ENCODE measurements at regions not wholly inside any gene's neighbourhood (a gene's known extent, or its start where the extent isn't known, plus 50 kb on each side); places are given as distances from the start of the nearest gene placed in this dataset.
"Not testable (repeated sequence)": the region's sequence is repeated elsewhere in the genome, so short reads cannot be mapped to it uniquely, and the experiment has no call there.

DNA sequence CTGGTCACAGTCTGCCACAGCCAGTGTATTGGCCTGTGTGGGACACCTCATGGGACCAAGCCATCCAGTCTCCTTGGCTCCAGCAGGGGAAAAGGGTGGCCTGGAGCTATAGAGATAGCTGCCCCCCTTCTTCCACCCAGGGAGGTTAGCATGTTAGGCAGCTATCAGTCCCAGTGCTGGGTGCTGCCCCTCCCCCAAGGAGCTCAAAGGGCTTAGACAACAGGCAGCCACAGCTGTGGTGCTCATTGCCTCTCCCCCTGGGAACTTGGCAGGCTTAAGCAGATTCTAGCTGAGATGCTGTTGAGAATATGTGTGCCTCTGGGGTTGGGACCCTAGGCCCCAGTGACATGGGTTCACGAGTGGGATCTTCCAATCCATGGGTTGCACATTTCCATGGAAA, 226.0 kb upstream of the PTGER4 start:
- no peak for DNase-seq (ENCODE audit: low spot score)

DNA sequence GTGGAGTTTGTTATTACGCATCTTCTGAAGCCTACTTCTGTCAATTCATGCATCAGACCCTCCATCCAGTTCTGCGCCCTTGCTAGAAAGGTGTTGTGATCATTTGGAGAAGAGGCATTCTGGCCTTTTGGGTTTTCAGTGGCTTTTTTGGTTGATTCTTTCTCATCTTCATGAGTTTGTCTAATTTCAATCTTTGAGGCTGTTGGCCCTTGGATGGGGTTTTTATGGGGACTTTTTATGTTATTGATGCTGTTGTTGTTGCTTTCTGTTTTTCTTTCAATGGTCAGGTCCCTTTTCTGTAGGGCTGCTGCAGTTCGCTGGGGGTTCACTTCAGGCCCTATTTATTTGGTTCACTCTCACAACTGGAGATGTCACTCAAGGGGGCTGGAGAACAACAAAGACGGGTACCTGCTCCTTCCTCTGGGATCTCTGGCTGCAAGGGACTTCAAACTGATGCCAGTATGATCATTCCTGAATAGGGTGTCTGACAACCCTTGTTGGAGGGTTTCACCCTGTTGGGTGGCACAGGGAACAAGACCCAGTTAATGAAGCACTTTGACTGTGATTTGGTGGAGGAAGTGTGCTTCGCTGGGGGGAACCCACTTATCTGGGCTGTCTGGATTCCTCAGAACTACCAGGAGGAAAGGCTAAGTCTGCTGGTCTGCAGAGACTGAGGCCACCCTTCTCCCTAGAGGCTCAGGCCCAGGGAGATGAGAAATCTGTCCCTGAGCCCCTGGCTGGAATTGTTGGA, 226.7 kb upstream of the PTGER4 start:
- DNase-seq (ENCODE audit: low spot score), result no peak

DNA sequence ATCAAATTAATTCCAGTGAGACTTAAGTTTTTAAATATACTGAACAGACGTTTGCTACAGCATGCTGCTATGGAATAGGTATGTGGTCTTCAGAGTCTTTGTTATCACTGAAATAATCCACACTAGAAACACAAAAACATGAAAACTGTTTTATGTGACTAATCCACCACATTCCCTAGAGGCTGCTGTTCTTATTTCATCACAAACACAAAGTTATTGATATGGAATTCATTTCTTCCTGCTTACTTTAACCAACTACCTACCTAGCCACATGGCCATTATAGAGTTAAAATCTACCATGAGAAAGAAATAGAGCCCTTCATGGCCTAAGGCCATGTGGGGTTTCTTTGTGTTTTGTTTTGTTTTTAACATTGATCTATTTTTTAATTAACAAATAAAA, 232.3 kb upstream of the PTGER4 start:
- DNase-seq (ENCODE audit: low spot score), result no peak

DNA sequence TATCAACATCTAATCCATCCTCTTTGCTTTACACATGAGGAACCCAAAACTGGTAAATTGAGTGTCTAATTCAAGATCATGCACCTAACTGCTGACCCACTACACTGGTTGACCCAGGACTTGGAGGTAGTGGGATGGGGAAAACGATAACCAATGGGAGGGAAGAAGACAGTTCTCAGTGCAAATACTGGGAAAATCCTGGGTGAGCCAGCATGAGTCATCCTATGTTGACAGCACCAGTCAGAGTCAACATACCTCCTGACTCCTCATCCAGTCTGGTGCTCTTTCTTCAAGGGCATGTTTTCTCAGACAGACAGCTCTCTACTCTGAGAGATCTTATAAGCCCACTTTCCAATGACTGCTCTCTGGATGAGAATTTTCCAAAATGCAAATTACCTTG, 232.8 kb upstream of the PTGER4 start:
- no peak for DNase-seq (ENCODE audit: low spot score)

DNA sequence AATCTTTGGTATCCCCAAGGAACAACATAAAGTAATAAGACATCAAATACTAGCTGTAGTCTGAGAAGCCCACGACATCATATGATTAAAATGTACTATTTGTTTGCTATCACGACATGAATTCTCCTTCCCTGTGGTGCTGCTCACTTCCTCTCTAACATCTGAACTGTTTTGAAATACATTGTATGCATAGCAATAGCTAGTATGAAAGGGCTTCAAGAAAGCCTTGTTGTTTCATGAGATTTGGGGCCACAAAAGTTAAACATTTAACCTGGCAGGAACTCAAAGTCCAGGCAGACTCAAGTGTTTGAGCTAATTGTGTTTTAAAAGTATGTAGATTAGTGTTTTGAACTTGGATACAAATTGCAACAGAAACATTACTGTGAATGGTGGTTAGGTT, 237.4 kb upstream of the PTGER4 start:
- no peak for DNase-seq (ENCODE audit: low spot score)

DNA sequence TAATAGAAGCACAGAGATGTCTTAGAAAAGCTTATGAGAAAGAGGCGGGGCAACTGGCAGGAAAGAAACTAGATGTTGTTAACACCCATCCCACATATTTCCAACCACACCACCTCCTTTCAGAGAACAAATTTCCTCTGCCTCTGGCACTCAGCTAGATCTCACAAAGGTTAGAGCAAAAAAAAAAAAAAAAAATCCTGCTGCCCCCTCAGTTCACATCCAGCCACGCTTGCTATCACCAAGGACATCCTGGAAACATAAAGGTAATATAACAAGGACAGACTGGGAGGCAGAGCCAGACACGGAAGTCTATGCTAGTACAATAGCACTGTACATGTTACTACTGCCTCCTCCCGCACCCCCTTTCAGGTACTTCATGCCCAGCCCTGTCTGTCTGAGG, 238.0 kb upstream of the PTGER4 start:
- DNase-seq (ENCODE audit: low spot score), result peak; percentile 36

DNA sequence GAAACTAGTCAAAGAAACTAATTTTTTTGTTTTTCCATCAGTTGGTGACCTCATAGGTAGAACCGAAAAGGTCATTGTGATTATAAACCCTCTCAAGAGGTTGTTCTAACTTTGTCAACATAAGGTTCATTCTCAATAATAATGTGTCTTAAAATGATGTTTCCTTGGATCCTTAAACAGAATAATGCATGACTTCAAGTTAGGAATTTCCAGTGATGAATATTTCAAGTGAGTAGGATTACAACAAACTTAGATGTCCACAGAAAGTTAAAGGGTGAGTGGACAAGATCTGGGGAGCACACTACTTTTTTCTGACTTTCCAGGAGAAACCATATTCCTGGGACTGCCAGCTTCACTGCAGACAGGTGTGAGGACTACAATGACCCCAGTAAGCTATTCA, 239.0 kb upstream of the PTGER4 start:
- no peak for DNase-seq (ENCODE audit: low spot score)

DNA sequence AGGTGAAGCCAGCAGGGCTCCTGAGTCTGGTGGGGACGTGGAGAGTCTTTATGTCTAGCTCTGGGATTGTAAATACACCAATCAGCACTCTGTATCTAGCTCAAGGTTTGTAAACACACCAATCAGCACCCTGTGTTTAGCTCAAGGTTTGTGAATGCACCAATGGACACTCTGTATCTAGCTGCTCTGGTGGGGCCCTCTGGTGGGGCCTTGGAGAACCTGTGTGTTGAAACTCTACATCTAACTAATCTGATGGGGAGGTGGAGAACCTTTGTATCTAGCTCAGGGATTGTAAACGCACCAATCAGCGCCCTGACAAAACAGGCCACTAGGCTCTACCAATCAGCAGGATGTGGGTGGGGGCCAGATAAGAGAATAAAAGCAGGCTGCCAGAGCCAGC, 240.6 kb upstream of the PTGER4 start:
- DNase-seq (ENCODE audit: low spot score), result peak; percentile 17

DNA sequence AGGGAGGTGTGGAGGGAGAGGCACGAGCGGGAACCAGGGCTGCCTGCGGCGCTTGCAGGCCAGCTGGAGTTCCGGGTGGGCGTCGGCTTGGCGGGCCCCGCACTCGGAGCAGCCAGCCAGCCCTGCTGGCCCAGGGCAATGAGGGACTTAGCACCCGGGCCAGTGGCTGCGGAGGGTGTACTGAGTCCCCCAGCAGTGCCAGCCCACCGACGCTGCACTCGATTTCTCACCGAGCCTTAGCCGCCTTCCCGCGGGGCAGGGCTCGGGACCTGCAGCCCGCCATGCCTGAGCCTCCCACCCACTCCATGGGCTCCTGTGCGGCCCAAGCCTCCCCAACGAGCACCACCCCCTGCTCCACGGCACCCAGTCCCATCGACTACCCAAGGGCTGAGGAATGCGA, 241.1 kb upstream of the PTGER4 start:
- not testable (repeated sequence) for DNase-seq (ENCODE audit: low spot score)

DNA sequence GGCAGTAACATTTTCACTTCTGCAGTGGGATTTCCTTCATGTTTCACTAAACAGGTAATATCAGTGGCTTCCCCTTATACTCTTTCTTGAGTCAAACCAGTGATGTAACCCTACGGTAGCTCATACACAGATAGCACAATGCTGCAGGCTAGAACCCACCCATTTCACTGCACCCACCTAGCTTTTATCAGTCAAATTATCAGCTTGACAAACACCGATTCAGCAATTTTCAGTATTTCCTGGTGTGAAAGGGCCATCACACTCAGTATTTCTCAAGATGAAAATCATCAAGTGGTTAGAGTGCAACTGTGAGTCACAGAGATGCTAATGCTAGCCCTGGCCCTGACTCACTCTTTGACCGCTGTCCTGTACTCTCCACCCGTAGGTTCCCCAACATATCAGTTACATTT, 242.3 kb upstream of the PTGER4 start:
- DNase-seq (ENCODE audit: low spot score), result peak; percentile 66

DNA sequence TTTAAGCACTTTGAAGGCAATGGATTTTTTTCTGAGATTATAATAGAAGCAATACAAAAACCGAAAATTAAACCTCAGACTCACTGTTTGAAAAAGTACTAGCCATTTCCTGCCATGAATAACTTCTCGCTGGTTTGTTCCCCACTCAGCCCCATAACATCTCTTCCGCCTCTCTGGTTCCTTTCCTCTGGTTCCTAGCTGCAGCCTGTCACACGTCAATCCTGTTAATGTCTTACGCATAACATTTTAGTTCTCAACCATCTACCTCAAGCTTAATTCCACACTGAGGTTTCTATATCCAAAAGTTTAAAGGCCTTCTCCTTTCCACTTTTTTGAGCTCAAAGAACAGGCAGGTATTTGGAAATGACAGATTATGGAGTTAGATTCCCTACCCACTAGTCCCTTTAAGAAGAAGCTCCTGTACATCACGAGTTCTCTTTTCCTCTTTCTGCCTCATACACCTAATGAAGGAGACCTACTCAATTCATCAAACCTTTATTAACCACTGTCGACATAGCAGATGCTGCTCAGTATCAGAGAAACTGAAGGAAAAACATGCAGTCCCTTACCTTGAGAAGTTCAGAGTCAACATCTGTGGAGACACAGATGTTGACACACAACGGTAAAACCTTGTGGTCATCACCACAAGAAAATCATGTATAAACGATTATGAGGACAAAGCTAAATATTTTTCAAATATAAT, 243.0 kb upstream of the PTGER4 start:
- peak; percentile 57 for DNase-seq (ENCODE audit: low spot score)

DNA sequence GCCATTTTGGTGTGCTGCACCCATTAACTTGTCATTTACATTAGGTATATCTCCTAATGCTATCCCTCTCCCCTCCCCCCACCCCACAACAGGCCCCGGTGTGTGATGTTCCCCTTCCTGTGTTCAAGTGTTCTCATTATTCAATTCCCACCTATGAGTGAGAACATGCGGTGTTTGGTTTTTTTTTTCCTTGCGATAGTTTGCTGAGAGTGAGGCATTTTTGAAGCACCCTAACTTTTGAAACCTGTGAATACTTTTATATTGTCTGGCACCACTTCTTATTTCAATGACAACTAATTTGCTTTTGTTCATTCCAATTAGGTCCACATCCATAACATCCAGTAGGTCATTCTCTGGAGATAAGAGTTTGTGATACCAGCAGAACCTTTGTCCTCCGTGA, 244.0 kb upstream of the PTGER4 start:
- not testable (repeated sequence) for DNase-seq (ENCODE audit: low spot score)

DNA sequence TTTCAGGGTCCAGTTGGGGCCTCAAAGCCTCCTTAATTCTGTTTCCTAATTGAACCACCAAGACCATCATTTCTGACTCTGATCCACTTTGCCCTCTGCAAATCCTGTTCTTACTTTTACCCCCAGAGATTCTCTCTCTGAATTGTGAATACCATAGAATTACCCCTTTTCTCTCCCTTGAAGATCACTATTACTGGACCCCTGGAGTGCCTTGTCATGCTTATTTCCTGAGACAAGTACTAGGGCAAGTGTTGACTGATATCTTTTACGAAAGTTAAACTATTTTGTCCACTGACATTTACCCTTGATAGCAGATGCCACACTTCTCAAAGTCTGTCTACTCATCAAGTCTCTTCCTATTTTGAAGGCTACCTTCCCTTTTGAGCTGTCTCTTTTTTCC, 246.9 kb upstream of the PTGER4 start:
- no peak for DNase-seq (ENCODE audit: low spot score)

DNA sequence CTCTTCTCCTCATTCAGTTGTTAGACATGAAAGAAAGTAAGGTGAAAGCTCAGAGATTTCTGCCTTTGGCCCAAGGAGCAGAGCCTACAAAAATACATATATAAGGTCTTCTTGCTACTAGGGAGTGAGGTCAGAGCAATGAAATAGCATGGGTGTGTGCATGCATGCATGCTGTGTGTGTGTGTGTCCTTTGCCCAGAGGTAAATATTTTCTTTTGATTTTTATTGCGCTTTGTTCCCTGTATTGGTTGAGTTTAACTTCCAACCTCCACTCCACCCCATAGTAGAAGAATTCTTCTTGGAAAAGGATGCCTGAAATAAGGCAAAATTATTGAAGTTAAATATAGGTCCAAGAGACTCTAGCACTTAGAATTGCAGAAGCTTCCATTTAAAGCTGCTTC, 248.0 kb upstream of the PTGER4 start:
- DNase-seq (ENCODE audit: low spot score), result no peak

DNA sequence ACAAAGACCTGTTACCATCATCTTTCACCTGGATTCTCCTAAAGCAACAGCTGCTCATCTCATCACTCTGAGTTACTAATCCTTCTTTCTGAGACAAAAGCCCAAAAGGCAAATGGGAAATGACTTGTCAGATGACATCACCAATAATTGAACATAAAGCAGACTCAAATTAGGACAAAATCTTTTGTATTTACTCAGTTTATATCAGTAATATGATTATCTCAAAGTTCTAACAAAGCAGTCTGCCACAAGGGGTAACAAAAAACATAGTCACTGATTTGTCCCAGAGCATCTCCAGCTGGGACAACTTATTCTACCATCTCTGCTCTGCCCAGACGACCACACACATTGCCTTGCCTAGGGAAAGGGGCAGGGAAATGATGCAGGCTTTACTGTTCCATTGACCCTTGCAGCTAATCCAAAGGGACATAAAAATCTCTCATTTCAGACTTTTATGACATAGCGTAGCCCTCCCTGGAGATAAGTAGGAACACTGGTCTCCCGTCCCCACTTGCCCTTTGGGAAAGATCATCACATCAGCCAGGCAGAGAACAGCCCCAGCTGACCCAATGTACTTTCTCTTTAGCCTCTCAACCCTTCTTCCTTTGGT, 249.5 kb upstream of the PTGER4 start:
- no peak for DNase-seq (ENCODE audit: low spot score)

DNA sequence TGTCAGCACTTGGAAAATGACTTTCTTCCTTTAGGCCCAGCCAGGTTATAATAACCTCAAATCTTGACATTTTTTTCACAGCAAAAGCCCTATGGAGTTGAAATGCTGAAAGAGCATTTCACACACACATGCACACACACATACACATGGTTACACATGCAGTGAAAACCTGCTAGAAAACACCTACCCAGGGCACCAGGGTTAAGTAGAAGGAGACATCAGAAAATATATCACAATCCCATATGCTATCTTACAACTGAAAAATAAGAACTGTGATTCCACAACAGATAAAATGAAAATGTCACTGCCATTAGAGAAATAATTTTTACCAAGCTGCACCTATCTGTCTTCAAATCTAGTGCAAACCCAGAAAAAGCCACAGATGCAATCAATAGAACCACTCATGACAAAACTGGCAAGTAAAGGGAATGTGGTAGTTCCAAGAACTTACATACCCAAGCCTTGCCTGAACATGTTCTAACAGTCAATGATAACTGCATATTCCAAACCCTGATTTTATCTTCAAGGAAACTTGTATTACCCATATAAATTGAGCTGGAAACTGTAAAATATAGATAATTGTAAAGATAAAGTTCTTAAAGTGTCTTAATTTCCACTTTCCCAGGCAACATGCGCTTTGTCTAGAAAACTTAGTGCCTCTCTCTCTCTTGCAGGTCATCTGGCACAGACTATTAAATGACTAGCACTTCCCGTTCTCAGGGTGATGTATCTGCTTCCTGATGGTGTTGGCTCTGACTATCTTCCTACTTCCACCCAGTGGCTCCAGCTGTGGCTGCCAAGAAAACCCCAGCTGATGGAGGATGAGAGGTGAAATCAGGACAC, 250.2 kb upstream of the PTGER4 start:
- peak; percentile 68 for DNase-seq (ENCODE audit: low spot score)

DNA sequence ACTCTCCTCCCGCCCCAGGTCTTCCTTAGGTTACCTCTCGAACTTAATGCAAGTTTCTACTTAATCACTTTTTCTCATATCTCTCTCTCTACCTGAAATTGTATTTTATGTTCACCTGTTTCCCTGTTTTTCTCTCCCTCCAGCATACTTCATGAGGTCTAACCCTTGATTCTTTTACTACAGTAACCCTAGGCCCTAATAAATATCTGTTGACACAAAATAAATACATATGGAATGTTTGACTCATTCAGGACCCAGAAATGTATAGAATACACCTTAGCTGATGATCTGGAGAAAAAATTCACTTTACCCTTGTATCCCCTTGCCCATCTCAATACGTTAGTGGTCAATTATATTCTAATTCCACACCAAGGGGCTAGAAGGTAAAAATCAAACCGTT, 250.9 kb upstream of the PTGER4 start:
- no peak for DNase-seq (ENCODE audit: low spot score)

DNA sequence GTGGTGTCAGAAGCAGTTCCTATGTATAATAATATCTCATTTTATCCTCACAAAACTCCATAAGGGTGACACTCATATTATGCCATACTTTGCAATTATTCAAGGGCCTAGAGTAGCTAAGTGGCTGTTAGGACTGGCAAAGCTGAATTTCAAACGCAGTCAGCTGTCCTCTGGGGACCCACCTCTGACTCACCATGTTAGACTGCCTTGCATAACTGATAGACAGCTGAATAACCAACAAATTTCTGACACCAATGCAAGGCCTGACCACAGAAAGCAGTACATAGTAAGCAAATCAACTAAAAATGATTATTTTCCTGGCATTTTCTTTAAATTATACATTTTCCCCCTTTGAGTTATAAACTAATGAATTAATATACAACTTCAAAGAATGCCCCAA, 251.6 kb upstream of the PTGER4 start:
- peak; percentile 58 for DNase-seq (ENCODE audit: low spot score)

DNA sequence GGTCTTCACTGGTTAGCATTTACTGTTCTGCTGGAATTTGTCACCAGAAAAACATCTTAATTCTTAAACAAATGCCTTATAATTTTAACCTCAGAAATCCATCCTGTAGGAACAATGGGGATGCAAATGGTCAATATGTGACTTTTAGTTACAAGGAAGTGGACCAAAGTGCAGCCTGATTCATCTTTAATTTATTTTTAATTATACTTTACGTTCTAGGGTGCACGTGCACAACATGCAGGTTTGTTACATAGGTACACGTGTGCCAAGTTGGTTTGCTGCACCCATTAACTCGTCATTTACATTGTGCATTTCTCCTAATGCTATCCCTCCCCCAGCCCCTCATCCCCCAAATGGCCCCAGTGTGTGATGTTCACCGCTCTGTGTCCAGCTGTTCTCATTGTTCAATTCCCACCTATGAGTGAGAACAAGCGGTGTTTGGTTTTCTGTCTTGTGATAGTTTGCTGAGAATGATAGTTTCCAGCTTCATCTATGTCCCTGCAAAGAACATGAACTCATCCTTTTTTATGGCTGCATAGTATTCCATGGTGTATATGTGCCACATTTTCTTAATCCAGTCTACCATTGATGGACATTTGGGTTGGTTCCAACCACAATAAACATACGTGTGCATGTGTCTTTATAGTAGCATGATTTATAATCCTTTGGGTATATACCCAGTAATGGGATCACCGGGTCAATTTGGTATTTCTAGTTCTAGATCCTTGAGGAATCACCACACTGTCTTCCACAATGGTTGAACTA, 262.5 kb upstream of the PTGER4 start:
- not testable (repeated sequence) for DNase-seq (ENCODE audit: low spot score)

DNA sequence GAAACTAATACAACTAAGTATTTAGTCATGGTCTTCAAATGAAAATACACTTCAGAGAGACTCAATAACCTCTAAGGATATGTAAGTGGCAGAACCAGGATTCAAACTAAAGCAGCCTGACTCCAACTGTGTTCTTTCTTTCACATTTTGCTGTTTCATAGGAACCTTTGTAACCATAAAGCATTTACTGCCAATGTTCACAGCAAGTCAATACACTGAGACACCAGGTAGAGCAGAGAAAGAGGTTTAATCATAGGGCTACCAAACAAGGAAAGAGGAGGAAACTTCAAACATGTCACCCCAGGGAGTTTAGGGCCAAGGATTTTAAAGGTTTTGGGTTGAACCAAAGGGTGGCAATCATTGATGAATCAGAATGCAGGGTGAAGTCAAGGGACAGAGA, 263.1 kb upstream of the PTGER4 start:
- no peak for DNase-seq (ENCODE audit: low spot score)

DNA sequence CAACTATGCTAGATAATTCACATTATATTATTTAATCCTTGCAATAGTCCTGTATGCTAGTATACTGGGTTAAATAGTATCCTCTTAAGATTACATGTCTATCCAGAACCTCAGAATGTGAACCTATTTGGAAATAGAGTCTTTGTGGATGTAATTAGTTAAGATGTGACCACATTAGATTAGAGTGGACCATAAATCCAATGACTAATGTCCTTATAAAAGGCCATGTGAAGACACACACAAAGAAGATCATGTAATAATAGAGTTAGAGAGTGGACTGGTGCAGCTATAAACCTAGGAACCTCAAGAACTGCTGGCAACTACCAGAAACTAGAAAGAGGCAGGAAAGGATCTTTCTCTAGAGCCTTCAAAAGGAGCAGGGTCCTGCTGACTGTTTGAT, 263.6 kb upstream of the PTGER4 start:
- DNase-seq (ENCODE audit: low spot score), result no peak

DNA sequence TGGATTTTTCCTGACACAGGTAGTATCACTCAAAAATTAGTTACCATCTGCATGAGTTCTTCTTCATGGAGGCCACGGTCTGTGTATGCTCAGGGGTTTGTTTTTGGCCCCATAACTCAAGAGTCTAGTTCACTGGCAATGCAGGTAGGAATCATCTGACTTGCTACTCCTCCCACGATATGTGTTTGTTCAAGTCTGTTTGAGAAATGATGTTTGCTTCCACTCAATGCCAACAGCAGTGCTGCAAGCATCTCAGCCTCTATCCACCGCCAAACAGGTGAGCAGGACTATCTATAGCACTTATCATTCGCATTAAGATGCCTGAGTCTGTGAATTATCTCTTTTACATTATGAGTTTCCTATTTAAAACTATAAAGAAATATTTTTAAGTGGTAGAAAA, 264.8 kb upstream of the PTGER4 start:
- DNase-seq (ENCODE audit: low spot score), result no peak
